BLaER1 treated with 17β-estradiol and CSF1 and Interleukin-3, amounts not matched to agents 10 nM and 100 nM (cell line): ENCODE measurements at regions not wholly inside any gene's neighbourhood (a gene's known extent, or its start where the extent isn't known, plus 50 kb on each side); places are given as distances from the start of the nearest gene placed in this dataset.
A peak's percentile ranks its signal among the peaks of the same experiment; 100 is the strongest.
"Not testable (repeated sequence)": the region's sequence is repeated elsewhere in the genome, so short reads cannot be mapped to it uniquely, and the experiment has no call there.

ENCODE experiments used
- H3K27ac ChIP-seq, 11 experiments: shearing (Covaris generic); formaldehyde crosslinking; 2 replicates each; pipeline ENCODE4 v1.8.1; 2022
- H3K27me3 ChIP-seq, 11 experiments: shearing (Covaris generic); formaldehyde crosslinking; 2 replicates each; pipeline ENCODE4 v1.8.1; 2022
- H3K36me3 ChIP-seq, 11 experiments: shearing (Covaris generic); formaldehyde crosslinking; 2 replicates each; pipeline ENCODE4 v1.8.1; 2022
- H3K4me1 ChIP-seq, 10 experiments: shearing (Covaris generic); formaldehyde crosslinking; 2 replicates each; pipeline ENCODE4 v1.8.1; 2022
- H3K4me2 ChIP-seq, 11 experiments: shearing (Covaris generic); formaldehyde crosslinking; 2 replicates each; pipeline ENCODE4 v1.8.1; 2022
- H3K4me3 ChIP-seq, 10 experiments: shearing (Covaris generic); formaldehyde crosslinking; 2 replicates each; pipeline ENCODE4 v1.8.1; 2022
- H3K9ac ChIP-seq, 11 experiments: shearing (Covaris generic); formaldehyde crosslinking; 2 replicates each; pipeline ENCODE4 v1.8.1; 2022
- H3K9me3 ChIP-seq, 11 experiments: shearing (Covaris generic); formaldehyde crosslinking; replicated peaks in 1 of 11; 2 replicates each; pipeline ENCODE4 v1.8.1; 2022
- H4K20me1 ChIP-seq, 11 experiments: shearing (Covaris generic); formaldehyde crosslinking; 2 replicates each; pipeline ENCODE4 v1.8.1; 2022
- Cebpa-rat ChIP-seq, 11 experiments: shearing (Covaris generic); IDR thresholded peaks; 2 replicates each; pipeline ENCODE4 v1.8.1; 2022

GRCh38 chr10:94240901-94241300 lies 121.8 kb downstream of the NOC3L start:
- Histone ChIP-seq H3K27ac (no peak overlapping the region), H3K4me3 (no peak overlapping the region), H4K20me1 (no peaks in the 10 kb centered on the region), H3K9ac (no peak overlapping the region), H3K27me3 (no peaks in the 10 kb centered on the region), H3K36me3 (no peaks in the 10 kb centered on the region), H3K4me2 (no peak overlapping the region), H3K9me3 (no peaks in the 10 kb centered on the region), H3K4me1 (peaks cover 0 to 7% (median 4%) of the 10 kb centered on the region in 10 experiments; a peak in 6 of 20 replicates)
- TF ChIP-seq Cebpa-rat (IDR thresholded peaks at IDR 0.05): no peak

- H3K4me1 ChIP-seq: peaks cover 0 to 22% (median 12%) of the 10 kb centered on the region in 10 experiments; a peak in 11 of 20 replicates
- no peaks in the 10 kb centered on the region for H3K27me3 ChIP-seq
- H4K20me1 ChIP-seq: no peaks in the 10 kb centered on the region
- no peak overlapping the region for H3K9ac ChIP-seq
- no peaks in the 10 kb centered on the region for H3K36me3 ChIP-seq
- H3K27ac ChIP-seq: no peak overlapping the region
- no peak overlapping the region for H3K4me3 ChIP-seq
- no peaks in the 10 kb centered on the region for H3K9me3 ChIP-seq
- H3K4me2 ChIP-seq: peak overlapping the region in 7 of 11 experiments; percentile 31 to 71 (median 53); a peak in 11 of 22 replicates
- no peak for TF ChIP-seq Cebpa-rat (IDR thresholded peaks at IDR 0.05)
Observed at GRCh38 chr10:94251098-94251497, 111.6 kb downstream of the NOC3L start.

GRCh38 chr10:94251568-94251967 lies 111.2 kb downstream of the NOC3L start:
- H3K27me3 ChIP-seq: no peaks in the 10 kb centered on the region
- H3K4me1 ChIP-seq: peaks cover 0 to 22% (median 12%) of the 10 kb centered on the region in 10 experiments; a peak in 11 of 20 replicates
- no peak overlapping the region for H3K4me3 ChIP-seq
- peak overlapping the region in 8 of 11 experiments; percentile 15 to 71 (median 52); a peak in 14 of 22 replicates for H3K4me2 ChIP-seq
- H3K9ac ChIP-seq: no peak overlapping the region
- no peaks in the 10 kb centered on the region for H4K20me1 ChIP-seq
- H3K27ac ChIP-seq: no peak overlapping the region
- no peaks in the 10 kb centered on the region for H3K9me3 ChIP-seq
- TF ChIP-seq Cebpa-rat (IDR thresholded peaks at IDR 0.05): no peak
- no peaks in the 10 kb centered on the region for H3K36me3 ChIP-seq

- not testable (repeated sequence) for H3K4me2 ChIP-seq, H3K4me3 ChIP-seq, H3K36me3 ChIP-seq, H3K27ac ChIP-seq, H3K27me3 ChIP-seq, H4K20me1 ChIP-seq, H3K4me1 ChIP-seq, H3K9ac ChIP-seq, H3K9me3 ChIP-seq
Observed at GRCh38 chr10:94257407-94257806, 105.3 kb downstream of the NOC3L start.

- Histone ChIP-seq H3K36me3 (no peaks in the 10 kb centered on the region), H3K4me3 (no peak overlapping the region), H4K20me1 (no peaks in the 10 kb centered on the region), H3K27ac (no peak overlapping the region), H3K9me3 (no peaks in the 10 kb centered on the region), H3K27me3 (no peaks in the 10 kb centered on the region), H3K4me1 (no peaks in the 10 kb centered on the region), H3K4me2 (no peak overlapping the region), H3K9ac (no peak overlapping the region)
- no peak for TF ChIP-seq Cebpa-rat (IDR thresholded peaks at IDR 0.05)
Observed at GRCh38 chr10:94260455-94260854, 102.3 kb downstream of the NOC3L start.

- no peaks in the 10 kb centered on the region for H3K27me3 ChIP-seq
- H4K20me1 ChIP-seq: no peaks in the 10 kb centered on the region
- no peak overlapping the region for H3K9ac ChIP-seq
- no peak overlapping the region for H3K4me3 ChIP-seq
- H3K27ac ChIP-seq: no peak overlapping the region
- no peaks in the 10 kb centered on the region for H3K36me3 ChIP-seq
- no peaks in the 10 kb centered on the region for H3K9me3 ChIP-seq
- H3K4me2 ChIP-seq: no peak overlapping the region
- H3K4me1 ChIP-seq: 0 out of 20 replicates have a peak, but pooled peaks cover 0 to 4% (median 0%) of the 10 kb centered on the region in 10 experiments
- no peak for TF ChIP-seq Cebpa-rat (IDR thresholded peaks at IDR 0.05)
Observed at GRCh38 chr10:94264085-94264484, 98.7 kb downstream of the NOC3L start.

- H3K36me3 ChIP-seq: peaks cover 0 to 3% (median 0%) of the 10 kb centered on the region in 11 experiments; a peak in 1 of 22 replicates
- H3K27ac ChIP-seq: no peak overlapping the region
- no peak overlapping the region for H3K4me3 ChIP-seq
- H3K4me2 ChIP-seq: no peak overlapping the region
- H3K4me1 ChIP-seq: 0 out of 20 replicates have a peak, but pooled peaks cover 0 to 4% (median 0%) of the 10 kb centered on the region in 10 experiments
- no peaks in the 10 kb centered on the region for H4K20me1 ChIP-seq
- H3K9me3 ChIP-seq: peaks cover 9 to 11% (median 10%) of the 10 kb centered on the region in 11 experiments
- H3K27me3 ChIP-seq: no peaks in the 10 kb centered on the region
- TF ChIP-seq Cebpa-rat (IDR thresholded peaks at IDR 0.05): no peak
- no peak overlapping the region for H3K9ac ChIP-seq
Observed at GRCh38 chr10:94266091-94266490, 96.6 kb downstream of the NOC3L start.

GRCh38 chr10:94268652-94269051 lies 94.1 kb downstream of the NOC3L start:
- peaks cover 0 to 3% (median 0%) of the 10 kb centered on the region in 11 experiments; a peak in 1 of 22 replicates for H3K36me3 ChIP-seq
- TF ChIP-seq Cebpa-rat (IDR thresholded peaks at IDR 0.05): no peak
- H3K9ac ChIP-seq: no peak overlapping the region
- no peak overlapping the region for H3K4me3 ChIP-seq
- no peaks in the 10 kb centered on the region for H4K20me1 ChIP-seq
- 0 out of 20 replicates have a peak, but pooled peaks cover 0 to 4% (median 0%) of the 10 kb centered on the region in 10 experiments for H3K4me1 ChIP-seq
- peaks cover 30 to 36% (median 32%) of the 10 kb centered on the region in 11 experiments for H3K9me3 ChIP-seq
- no peak overlapping the region for H3K27ac ChIP-seq
- no peaks in the 10 kb centered on the region for H3K27me3 ChIP-seq
- H3K4me2 ChIP-seq: no peak overlapping the region

- Histone ChIP-seq H4K20me1 (no peaks in the 10 kb centered on the region), H3K9me3 (peaks cover 30 to 39% (median 32%) of the 10 kb centered on the region in 11 experiments), H3K36me3 (peaks cover 0 to 3% (median 0%) of the 10 kb centered on the region in 11 experiments; a peak in 1 of 22 replicates), H3K27ac (no peak overlapping the region), H3K4me1 (peaks cover 0 to 8% (median 0%) of the 10 kb centered on the region in 10 experiments; a peak in 3 of 20 replicates), H3K9ac (no peak overlapping the region), H3K4me2 (no peak overlapping the region), H3K4me3 (no peak overlapping the region), H3K27me3 (no peaks in the 10 kb centered on the region)
- no peak for TF ChIP-seq Cebpa-rat (IDR thresholded peaks at IDR 0.05)
Observed at GRCh38 chr10:94274142-94274787, 88.5 kb downstream of the NOC3L start.

- no peak for TF ChIP-seq Cebpa-rat (IDR thresholded peaks at IDR 0.05)
- Histone ChIP-seq H3K27me3 (no peaks in the 10 kb centered on the region), H3K4me3 (no peak overlapping the region), H4K20me1 (no peaks in the 10 kb centered on the region), H3K9ac (no peak overlapping the region), H3K36me3 (no peaks in the 10 kb centered on the region), H3K4me2 (no peak overlapping the region), H3K27ac (no peak overlapping the region), H3K4me1 (peaks cover 0 to 8% (median 0%) of the 10 kb centered on the region in 10 experiments; a peak in 3 of 20 replicates), H3K9me3 (peaks cover 20 to 30% (median 22%) of the 10 kb centered on the region in 11 experiments)
Observed at GRCh38 chr10:94276140-94276539, 86.6 kb downstream of the NOC3L start.
